GM18873 (cell line): ENCODE measurements at regions not wholly inside any gene's neighbourhood (a gene's known extent, or its start where the extent isn't known, plus 50 kb on each side); places are given as distances from the start of the nearest gene placed in this dataset.
"Not testable (repeated sequence)": the region's sequence is repeated elsewhere in the genome, so short reads cannot be mapped to it uniquely, and the experiment has no call there.

Source experiments
- ATAC-seq: cut with Tn5 transposase; IDR thresholded peaks from one replicate; pipeline ENCODE4 v1.9.1; 2021; ENCODE audit warnings: mild to moderate bottlenecking, moderate library complexity, moderate number of reproducible peaks; ENCODE audit not compliant: unreplicated experiment, low FRiP score

DNA sequence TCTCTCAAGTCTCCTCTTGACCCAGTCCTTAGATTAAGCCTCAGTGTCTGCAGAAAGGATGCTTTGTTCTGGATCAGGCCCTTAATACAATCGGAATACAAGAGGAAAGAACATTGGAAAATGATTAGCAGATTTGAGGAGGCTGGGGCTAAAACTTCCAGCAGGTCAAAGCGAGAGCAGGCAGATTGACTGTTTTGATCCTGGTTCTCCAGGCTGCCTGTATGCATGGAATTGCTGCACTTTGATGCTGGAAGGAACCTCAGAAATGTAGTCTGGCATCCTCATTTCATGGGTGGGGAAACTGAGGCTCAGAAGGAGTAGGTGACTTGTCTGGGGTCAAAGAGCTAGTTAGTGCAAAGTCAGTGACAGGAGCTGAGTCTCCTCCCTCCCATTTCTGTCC, 202.8 kb downstream of the EMX2 start:
- ATAC-seq, result no peak

DNA sequence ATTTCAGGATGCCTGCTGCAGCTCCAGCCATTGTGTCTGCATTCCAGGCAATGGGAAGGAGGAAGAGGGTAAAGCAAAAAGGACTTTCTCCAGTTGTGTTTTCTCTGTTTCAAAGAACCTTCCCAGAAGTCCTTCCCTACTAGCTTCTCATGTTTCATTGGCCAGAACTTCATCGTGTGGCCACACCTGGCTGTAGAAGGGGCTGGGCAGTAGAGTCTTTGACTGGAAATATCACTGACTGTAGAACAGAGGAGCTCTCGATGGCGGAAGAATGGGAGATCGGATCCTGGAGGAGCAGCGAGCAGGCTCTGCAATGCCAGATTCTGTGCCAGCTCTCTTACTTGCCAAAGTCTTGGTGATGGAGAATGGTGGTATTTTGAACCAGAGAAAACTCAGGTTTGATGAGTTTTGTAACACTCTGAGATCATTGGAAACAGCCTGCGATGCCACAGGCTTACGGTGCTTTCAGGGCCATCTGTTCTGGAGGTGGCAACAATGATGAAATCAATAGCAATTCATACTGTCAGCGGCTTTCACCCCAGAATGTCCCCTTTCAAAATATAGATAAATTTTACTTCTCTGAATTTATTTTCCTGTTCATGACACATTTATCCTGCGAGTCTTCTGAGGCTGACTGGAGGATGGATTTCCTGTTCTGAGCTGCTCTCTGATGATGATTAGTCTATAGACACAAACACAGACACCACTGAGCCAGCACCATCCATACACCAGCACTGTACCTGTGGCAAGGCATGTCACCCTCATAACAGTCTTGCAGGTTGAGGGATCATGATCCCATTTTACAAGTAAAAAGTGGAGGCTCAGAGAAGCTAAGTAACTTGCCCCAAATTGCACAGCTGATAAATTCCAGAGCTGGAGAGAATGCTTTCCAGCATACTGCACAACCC, 204.2 kb downstream of the EMX2 start:
- ATAC-seq, result no peak

DNA sequence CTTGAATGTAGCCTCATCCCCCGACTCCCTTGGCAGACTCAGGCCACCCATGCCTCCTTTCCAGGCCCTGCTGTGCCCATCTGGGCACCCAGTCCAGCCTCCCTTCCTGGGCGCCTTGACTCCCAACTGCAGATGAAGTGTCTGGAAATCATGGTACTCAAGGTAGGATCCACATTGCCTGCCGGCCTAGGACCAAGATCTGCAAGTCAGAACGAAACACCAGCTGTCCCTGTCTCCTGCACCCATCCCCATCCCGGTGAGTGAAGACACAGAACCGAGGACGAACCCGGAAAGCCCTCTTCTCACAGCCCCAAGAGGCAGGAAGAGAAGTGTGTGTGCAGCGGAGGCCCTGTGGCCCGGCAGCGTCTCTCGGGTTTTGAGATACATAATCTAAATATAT, 205.1 kb downstream of the EMX2 start:
- ATAC-seq, result no peak

DNA sequence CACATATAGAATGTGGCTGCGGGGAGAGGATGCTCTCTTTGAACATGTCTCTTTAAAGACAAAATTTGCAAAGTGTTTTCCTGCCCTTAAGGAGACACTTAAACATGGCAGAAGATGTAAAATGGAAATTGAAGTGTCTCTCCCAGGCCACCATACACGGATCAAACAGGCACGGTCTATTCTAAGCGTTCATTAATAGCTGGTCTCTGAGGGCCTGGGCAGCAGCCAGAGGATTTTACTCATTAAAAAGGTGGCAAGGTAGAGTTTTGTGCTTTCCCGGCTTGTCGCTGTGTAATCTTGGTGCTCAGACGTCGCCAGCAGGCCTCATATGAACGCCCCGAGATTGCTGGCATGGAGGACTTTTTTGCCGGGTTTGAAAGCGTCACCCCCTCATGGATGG, 205.5 kb downstream of the EMX2 start:
- no peak for ATAC-seq

DNA sequence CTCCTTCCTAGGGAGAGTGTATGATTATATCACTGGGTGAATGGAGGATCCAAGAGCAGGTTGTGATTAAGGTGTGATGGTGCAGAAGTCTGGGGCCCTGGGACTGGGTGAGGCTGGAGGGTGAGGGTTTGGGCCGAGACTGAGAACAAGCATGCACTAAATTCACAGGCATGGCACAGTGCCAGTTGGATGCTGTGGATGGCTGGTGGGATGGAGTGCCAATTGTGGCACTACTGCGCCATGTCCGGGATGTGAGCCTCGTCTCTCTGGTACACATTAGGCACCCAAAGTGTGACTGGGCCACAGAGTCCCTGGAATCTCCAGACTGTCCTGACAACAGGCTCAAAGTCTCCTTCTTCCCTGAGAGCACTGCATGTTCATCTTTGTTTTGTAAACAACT, 208.1 kb downstream of the EMX2 start:
- ATAC-seq, result no peak

DNA sequence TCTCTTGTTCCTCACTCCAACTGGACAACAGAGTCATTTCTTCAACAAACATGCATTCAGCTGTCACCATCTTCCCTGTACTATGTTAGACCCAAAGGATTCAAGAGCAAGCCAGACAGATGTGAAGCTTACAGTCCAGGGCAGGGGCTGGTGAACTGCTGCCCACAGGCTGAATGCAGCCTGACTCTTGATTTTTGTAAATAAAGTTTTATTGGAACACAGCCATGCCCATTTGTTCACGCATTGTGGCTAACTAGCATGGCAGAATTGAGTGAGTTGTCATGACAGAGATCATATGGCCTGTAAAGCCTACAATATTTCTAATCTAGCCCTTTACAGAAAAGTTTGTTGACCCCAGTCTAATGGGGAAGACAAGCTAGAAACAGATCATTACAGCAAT, 208.7 kb downstream of the EMX2 start:
- ATAC-seq, result no peak

DNA sequence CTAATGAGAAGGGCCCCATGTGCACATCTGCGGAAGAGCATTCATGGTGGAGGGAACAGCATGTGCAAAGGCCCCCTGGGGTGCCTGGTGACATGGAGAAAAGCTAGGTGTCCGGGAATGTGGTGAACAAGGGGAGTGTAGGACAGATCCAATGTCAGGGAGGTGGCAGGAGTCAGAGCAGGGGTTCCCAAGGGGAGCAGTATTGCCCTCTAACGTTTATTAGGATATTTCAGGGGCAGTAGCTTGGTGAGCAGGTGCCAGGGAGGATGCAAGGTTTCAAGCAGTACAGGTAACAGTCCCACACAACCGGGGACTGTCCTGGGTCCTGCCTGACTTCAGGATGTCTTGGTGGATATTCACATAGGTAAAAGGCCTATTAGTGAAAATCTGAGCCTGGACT, 209.6 kb downstream of the EMX2 start:
- ATAC-seq, result no peak

DNA sequence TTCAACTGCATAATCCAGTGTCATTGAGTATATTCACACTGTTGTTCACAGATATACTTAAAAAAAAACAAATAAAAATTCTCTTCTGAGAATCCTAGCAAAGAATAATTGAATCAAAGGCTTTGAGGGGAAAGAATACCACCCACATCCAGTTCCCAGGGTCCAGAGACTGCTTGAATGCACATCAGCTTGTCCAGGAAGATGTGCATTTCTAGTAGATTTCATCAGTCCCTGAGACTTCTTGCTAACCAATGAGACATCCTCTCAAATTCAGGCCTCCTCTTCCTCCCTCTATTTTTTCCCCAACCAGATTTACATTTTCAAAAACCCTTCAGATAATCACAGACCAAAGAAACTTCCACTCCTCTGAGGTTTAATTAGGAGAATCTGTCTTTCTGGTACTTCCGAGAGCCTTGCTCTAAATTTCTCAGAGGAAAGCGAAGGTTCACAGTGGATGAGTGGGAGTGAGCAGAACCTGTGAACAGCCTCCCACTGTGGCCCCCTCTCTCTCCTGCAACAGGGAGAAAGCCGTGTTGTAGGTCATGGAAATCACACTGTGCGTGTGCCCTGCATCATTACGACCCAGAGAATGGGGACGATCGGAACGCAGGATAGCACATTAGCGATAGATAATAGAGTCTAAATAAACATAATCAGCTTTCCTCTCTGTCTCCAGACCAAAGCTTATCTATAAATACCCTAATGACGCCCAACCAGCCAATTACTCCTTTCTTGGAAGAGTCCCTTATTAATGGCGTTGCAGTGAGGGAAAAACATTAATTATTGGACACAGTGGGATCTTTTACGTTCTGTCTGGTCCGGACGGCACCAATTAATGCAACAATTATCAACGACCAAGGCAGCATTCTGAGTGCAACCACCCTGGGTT, 212.5 kb downstream of the EMX2 start:
- no peak for ATAC-seq

DNA sequence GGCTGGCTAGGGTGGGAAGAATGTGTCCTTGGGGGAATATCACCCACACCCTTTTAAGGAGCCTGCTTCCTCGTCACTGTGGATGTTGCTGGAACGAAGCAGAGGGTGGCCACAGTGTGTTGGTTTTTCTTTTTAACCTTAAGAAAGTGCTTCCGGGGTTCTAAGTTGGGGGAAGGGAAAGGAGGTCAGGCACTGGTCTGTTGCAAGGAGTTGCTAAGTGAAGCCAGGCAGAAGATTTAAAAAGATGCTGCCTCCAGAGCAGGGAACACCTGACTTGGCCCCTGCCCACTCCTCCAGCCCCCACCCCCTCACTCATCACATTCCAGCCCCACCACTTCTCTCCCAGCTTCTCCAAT, 213.1 kb downstream of the EMX2 start:
- ATAC-seq, result no peak

DNA sequence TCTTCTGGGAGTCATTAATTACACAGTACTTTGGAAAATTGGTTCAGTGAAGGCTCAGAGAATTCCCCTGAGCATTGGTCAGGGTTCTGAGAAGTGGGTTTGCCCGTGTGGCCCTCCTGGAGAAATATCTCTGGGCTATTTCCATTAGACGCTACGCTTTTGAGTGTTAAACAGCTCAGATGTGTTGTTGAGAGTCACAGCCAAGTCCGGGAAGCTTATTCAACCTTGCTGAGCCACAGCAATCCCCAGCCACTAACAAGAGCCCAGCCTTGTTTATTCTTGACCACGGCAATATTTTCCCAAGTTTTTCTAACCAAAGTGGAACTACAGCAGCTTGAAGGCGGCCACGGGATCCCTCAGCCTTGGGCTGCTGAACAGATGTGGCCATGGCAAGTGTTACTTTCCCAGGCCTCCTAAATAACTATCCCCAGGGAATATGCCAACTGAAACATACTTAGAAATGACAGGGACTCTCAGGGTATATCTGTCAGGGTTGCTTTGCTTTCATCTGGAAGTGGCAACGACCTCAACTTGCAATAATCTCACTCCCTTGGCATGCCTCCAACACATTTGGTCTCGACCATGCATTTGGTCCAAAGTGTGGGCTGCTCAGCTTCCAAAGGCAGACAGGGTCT, 214.7 kb downstream of the EMX2 start:
- ATAC-seq, result no peak

DNA sequence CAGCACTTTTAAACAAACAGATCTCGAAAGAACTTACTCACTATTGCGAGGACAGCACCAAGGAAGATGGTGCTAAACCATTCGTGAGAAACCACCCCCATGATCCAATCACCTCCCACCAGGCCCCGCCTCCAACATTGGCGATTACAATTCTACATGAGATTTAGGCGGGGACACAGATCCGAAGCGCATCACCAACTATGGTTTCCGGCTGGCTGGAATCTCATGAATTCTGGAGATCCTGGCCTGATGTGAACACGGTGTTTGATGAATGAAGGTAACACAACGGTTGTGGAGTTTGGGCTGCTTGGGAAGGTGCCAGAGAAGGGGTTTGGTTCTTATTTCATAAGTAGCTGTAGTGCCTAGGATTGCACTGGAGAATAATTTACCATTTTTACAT, 216.7 kb downstream of the EMX2 start:
- ATAC-seq, result no peak

DNA sequence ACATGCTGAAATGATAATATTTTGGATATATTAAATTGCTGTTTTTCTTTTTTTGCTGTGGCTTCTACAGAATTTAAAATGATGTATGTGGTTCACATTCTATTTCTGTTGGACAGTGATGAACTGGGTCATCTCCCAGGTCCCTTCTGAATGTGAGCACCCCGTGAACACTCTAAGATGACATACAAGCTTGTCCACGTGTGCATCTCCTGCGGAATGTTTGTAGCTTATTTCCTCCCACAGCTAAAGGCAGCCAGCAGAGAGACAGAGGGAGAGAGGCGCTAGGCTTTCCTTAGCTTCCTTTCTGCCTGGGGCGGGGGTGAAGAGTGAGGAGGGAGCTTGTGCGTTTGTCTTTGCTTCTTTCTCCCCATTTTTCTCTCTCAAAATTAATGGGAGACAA, 219.1 kb downstream of the EMX2 start:
- no peak for ATAC-seq

DNA sequence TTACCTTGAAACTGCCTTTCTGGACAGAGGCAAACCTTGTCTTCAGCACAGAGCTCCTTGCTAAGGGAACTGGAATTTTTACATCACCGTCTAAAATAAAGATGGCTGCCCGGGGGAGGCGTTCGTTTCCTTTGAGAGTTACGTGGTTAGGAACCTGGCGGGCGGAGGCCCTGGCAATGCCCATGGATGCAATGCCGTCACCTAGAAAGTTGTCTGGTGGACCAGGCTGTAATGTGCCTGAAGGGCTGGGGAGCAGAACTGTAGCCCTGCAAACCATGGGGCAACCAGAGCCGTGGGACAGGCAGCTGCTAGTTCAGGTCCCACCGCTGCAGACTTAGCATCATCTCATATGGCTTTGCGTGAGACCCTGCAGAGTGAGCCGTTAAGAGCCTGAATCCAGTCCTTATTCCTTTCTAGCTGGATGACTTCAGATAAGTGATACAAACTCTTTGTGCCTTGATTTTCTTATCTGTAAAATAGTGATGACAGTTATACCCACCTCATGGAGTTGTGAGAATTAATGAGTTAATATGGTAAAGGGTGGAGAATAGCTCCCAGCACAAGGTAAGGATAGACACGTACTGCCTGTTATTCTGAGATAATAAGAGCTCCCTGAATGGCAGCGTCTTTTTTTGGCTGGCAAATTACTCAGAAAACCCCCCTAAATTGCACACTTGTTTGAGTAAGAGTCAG, 219.7 kb downstream of the EMX2 start:
- ATAC-seq, result no peak

DNA sequence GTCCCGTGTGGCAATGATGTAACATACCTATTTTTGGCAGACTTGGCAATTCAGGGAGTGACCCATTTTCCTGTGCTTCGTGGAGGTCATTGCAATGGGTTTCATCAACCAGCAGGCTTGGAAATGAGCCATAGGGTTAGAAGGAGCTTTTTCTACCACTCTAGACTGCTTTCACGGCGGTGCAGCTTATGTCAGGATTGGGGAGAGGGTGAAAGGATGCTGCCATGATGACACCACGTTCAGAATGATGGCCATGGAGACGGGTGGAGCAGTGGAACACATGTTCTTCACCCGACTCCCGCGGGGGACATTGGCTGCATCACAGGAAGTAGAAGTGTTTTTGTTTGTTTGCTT, 220.2 kb downstream of the EMX2 start:
- no peak for ATAC-seq

DNA sequence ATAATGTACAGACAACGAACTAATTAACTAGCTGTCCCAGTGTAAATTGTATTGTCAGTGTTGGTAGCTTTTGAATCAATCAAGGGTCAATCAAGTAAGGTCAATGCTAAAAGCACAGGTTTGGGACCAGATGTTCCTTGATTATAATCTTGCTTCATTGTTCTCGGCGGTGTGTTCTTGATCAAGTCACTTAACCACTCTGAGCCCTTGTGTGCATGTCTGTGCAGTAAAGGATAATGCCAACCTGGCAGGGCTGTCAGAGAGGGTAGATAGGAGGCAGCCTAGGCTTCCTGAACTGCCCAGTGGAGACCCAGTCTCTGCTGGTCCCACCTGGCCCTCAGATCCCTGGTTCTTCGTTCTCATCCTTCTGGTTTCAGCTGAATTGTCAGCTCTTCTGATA, 221.0 kb downstream of the EMX2 start:
- ATAC-seq, result no peak

DNA sequence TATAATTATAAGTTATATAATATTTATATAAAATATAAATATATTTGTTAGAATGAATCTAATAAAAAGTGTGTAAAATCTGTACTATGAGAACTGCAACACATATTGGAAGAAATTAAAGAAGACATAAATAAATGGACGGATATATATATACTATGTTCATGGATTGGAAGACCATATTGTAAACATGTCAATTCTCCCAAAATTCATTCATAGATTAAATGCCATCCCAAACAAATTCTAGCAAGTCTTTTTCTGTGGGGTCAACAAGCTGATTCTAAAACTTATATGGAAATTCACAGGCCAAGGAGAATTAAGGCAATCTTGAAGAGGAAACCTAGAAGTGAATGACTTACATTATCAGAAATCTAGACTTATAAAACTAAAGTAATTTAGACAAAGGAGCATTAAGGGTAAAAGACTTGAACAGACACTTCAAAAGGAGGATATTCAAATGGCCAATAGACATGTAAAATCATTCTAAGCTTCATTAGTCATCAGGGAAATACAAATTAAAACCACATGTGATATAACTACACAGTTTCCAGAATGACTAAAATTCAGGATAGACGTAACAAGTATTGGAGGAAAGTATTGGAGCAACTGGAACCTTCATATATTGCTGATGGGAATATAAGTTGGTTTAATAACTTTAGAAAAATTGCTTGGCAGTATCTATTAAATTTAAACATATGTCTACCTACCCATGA, 225.9 kb downstream of the EMX2 start:
- ATAC-seq, result no peak

DNA sequence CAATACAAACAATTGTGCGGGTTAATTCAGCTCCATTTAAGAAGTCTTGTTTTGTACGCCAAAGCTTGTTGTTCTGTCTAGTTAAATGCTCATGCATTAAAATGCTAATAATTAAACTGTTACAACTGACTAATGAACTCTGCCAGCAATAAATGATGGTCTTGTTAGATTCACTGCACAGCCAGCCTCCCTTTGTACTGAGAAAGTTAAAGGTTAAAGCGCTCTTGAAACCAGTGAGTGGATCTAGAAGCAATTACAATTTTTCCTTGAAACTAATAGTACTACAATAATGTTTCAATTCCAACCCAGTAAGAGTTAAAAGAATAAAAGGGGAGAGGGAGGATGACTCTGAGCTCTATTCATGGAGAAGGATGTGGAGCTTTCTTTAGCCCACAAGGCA, 233.0 kb downstream of the EMX2 start:
- no peak for ATAC-seq

DNA sequence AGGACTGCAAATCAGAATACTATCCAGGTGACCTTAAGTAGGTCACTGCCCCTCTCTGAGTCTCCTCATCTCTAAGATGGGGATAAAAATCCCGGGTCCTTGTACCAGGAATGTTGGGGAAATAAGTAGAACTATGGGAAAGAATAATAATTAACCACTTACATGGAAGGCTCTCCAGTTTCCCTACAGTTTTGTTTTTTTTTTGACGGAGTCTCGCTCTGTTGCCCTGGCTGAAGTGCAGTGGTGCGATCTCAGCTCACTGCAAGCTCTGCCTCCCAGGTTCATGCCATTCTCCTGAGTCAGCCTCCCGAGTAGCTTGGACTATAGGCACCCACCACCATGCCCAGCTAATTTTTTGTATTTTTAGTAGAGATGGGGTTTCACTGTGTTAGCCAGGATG, 234.7 kb downstream of the EMX2 start:
- not testable (repeated sequence) for ATAC-seq

DNA sequence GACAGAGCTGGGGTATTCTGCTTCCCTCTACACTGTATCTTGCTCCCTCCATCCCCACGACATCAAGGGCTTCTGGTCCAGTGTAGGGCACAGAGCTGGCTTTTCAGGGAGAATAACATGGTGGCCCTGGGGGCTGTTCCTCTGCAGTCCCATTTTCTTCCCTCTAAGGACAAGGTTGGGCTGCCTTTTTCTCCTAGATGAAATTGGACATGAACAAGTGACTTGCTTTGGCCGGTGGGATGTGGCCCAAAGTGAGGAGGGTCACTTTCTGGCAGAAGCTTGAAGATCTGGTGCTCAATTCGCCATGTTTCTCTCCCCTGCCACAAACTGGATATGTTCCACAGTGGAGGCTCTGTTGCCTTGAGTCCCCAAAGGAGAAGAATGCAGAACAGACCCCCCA, 235.7 kb downstream of the EMX2 start:
- ATAC-seq, result no peak

DNA sequence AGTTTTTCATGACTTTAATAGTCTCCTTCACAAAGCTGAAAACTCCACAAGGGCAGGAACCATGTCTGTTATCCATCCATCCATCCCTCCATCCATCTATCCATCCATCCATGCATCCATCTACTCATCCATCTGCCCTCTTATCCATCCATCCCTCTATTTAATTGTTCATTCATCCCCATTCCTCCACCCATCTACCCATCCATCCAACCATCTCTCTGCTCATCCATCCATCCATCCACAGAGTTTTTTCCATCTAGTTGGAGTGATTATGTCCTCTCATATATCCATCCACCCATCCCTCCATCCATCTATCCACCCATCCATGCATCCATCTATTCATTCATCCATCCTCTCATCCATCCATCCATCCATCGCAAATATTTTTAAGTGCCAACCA, 237.9 kb downstream of the EMX2 start:
- no peak for ATAC-seq
